ENCODE measurements at regions not wholly inside any gene's neighbourhood (a gene's known extent, or its start where the extent isn't known, plus 50 kb on each side); places are given as distances from the start of the nearest gene placed in this dataset.

DNA sequence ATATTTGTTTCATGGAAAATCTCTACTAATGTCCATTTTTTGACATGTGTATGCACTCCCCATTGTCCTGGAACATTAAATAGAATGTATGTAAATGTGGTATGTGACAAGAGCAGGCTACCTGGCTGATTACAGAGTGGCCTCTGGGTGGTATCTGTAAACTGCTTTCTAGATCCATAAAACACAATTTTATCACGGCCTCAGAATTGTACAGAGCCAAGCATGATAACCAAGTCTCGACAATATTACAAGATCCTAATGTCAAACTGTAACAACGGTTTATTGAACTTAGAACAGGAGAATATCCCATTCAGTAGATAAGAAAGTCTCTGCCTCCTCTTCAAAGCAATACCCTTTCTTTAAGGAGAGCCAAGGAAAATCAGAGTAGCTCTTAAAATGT is 212.4 kb downstream of the PCDH7 start:
- ChIA-PET POLR2A (ENCODE audit: low non-redundant PET) (no interaction called here), CTCF (no interaction called here)
- Histone ChIP-seq H3K4me1 (ENCODE audit: insufficient read depth, low read length, poor library complexity, severe bottlenecking) (peaks cover 9% of the 10 kb centered on the region), H3K9me3 (ENCODE audit: low read depth, low read length, poor library complexity, severe bottlenecking) (no peaks in the 10 kb centered on the region), H3K36me3 (ENCODE audit: insufficient read depth, low read length, poor library complexity, severe bottlenecking) (no peaks in the 10 kb centered on the region), H3K4me3 (ENCODE audit: low read depth, low read length, poor library complexity, severe bottlenecking) (no peak overlapping the region), H3K27ac (ENCODE audit: low read depth, low read length, poor library complexity, severe bottlenecking) (no peak overlapping the region), H3K27me3 (replicated peaks; ENCODE audit: insufficient read depth, low read depth, low read length, poor library complexity) (no peaks in the 10 kb centered on the region)
- intact Hi-C loops (cut with micrococcal nuclease; ENCODE audit: unreplicated experiment) = no loop called here
- no TSS peak for BruUV-seq (replicated peaks)
- TF ChIP-seq, protein P1, sequence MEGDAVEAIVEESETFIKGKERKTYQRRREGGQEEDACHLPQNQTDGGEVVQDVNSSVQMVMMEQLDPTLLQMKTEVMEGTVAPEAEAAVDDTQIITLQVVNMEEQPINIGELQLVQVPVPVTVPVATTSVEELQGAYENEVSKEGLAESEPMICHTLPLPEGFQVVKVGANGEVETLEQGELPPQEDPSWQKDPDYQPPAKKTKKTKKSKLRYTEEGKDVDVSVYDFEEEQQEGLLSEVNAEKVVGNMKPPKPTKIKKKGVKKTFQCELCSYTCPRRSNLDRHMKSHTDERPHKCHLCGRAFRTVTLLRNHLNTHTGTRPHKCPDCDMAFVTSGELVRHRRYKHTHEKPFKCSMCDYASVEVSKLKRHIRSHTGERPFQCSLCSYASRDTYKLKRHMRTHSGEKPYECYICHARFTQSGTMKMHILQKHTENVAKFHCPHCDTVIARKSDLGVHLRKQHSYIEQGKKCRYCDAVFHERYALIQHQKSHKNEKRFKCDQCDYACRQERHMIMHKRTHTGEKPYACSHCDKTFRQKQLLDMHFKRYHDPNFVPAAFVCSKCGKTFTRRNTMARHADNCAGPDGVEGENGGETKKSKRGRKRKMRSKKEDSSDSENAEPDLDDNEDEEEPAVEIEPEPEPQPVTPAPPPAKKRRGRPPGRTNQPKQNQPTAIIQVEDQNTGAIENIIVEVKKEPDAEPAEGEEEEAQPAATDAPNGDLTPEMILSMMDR (conservative IDR thresholded peaks at IDR 0.05; ENCODE audit: low read depth, low read length) = no peak
- TF ChIP-seq EZH2 (IDR thresholded peaks at IDR 0.05; ENCODE audit: borderline replicate concordance, low read depth, low read length, poor library complexity, severe bottlenecking) = no peak
- no peak for DNase-seq (ENCODE audit: low spot score)

DNA sequence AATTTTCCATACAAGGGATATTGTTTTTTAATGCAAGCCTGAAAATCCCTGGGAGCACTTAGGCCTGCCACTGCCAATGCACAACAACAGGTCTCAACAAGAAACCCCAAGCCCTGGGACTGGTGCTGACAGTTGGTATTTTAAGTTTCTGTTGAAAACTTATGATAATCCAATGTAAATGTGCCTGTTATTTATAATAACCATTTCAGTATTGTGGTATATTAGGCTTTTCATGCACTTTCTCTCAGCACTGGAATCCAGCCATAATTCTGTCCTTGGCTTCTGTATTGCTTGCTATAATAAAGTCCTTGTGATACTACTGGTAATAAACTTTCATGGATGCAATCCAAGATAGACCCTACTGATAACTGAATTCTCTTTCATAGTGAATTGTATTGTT is 218.9 kb downstream of the PCDH7 start:
- intact Hi-C loops (cut with micrococcal nuclease; ENCODE audit: unreplicated experiment) = no loop called here
- H3K4me3 ChIP-seq (ENCODE audit: low read depth, low read length, poor library complexity, severe bottlenecking) = no peak overlapping the region
- peaks cover 3% of the 10 kb centered on the region for H3K36me3 ChIP-seq (ENCODE audit: insufficient read depth, low read length, poor library complexity, severe bottlenecking)
- no peaks in the 10 kb centered on the region for H3K27me3 ChIP-seq (replicated peaks; ENCODE audit: insufficient read depth, low read depth, low read length, poor library complexity)
- H3K4me1 ChIP-seq (ENCODE audit: insufficient read depth, low read length, poor library complexity, severe bottlenecking) = peaks cover 53% of the 10 kb centered on the region
- ChIA-PET POLR2A (ENCODE audit: low non-redundant PET) (no interaction called here), CTCF (no interaction called here)
- no peak overlapping the region for H3K27ac ChIP-seq (ENCODE audit: low read depth, low read length, poor library complexity, severe bottlenecking)
- H3K9me3 ChIP-seq (ENCODE audit: low read depth, low read length, poor library complexity, severe bottlenecking) = no peaks in the 10 kb centered on the region
- TF ChIP-seq EZH2 (IDR thresholded peaks at IDR 0.05; ENCODE audit: borderline replicate concordance, low read depth, low read length, poor library complexity, severe bottlenecking) = no peak
- TF ChIP-seq, protein P1 (conservative IDR thresholded peaks at IDR 0.05; ENCODE audit: low read depth, low read length) = no peak
- no TSS peak for BruUV-seq (replicated peaks)
- no peak for DNase-seq (ENCODE audit: low spot score)

DNA sequence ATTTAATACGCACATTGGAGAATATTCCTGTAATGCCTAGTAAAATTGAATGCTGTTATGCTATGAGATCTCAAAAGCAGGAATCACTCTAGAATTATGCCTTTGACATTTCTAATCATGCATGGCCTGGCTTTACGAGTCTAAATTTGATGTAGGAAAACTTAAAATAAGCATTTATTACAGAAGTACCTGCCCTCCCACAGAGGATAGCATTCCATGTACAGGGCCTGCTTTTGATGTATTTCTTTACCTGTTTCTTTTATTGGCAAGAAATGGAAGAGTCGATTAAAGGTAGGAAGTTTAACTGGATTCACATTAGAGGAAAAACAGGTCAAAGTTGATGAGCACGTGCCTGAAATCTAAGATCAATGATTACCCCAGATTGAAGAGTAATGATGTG is 219.5 kb downstream of the PCDH7 start:
- Histone ChIP-seq H3K27me3 (replicated peaks; ENCODE audit: insufficient read depth, low read depth, low read length, poor library complexity) (no peaks in the 10 kb centered on the region), H3K4me1 (ENCODE audit: insufficient read depth, low read length, poor library complexity, severe bottlenecking) (peaks cover 53% of the 10 kb centered on the region), H3K4me3 (ENCODE audit: low read depth, low read length, poor library complexity, severe bottlenecking) (no peak overlapping the region), H3K9me3 (ENCODE audit: low read depth, low read length, poor library complexity, severe bottlenecking) (no peaks in the 10 kb centered on the region), H3K27ac (ENCODE audit: low read depth, low read length, poor library complexity, severe bottlenecking) (no peak overlapping the region), H3K36me3 (ENCODE audit: insufficient read depth, low read length, poor library complexity, severe bottlenecking) (peaks cover 3% of the 10 kb centered on the region)
- no peak for DNase-seq (ENCODE audit: low spot score)
- BruUV-seq (replicated peaks) = no TSS peak
- POLR2A ChIA-PET (ENCODE audit: low non-redundant PET) = no interaction called here
- TF ChIP-seq, protein P1 (conservative IDR thresholded peaks at IDR 0.05; ENCODE audit: low read depth, low read length) = no peak
- no peak for TF ChIP-seq EZH2 (IDR thresholded peaks at IDR 0.05; ENCODE audit: borderline replicate concordance, low read depth, low read length, poor library complexity, severe bottlenecking)
- CTCF ChIA-PET = no interaction called here
- intact Hi-C loops (cut with micrococcal nuclease; ENCODE audit: unreplicated experiment) = no loop called here
